HG03196 (cell line): ENCODE measurements at regions not wholly inside any gene's neighbourhood (a gene's known extent, or its start where the extent isn't known, plus 50 kb on each side); places are given as distances from the start of the nearest gene placed in this dataset.

Experiments
- ATAC-seq: cut with Tn5 transposase; IDR thresholded peaks from one replicate; pipeline ENCODE4 v1.9.1; 2021; ENCODE audit not compliant: unreplicated experiment

GRCh38 chr6:166106076-166106686 lies 61.5 kb downstream of the TBXT start:
- ATAC-seq, result peak; percentile 70

- no peak for ATAC-seq
Observed at GRCh38 chr6:166105341-166106075, 62.1 kb downstream of the TBXT start.

GRCh38 chr6:166104872-166105271 lies 62.8 kb downstream of the TBXT start:
- no peak for ATAC-seq

- no peak for ATAC-seq
Observed at GRCh38 chr6:166104107-166104506, 63.5 kb downstream of the TBXT start.

- ATAC-seq, result no peak
Observed at GRCh38 chr6:166101819-166102419, 65.7 kb downstream of the TBXT start.

DNA sequence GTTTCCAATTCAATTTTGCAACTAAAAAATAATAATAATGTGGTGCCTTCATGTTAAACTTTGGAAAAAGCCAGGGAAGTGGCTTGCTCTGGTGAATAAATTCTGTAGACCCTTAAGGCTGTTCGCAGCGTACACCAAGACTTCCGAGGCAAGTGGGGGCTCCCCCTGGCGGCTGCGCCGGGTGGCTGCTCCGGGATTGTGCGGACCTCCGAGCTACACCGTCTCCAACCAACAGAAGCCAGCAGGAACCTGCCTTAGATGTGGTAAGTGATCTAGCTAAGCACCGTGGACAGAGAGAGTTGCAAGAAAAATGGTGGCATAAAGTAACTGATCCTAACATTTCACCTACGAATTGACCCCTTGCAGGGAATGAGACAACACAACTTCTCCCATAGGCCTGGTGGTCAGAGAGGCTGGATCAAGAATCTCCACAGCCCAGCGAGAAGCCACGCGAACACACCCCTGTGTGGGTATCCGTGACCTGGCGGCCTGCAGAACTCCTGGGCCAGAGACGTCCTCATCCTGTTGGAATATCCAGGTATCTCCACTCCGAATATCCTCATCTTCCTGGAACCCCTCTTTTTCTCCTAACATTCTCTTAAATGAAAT lies 69.6 kb downstream of the TBXT start:
- ATAC-seq, result peak; percentile 81

DNA sequence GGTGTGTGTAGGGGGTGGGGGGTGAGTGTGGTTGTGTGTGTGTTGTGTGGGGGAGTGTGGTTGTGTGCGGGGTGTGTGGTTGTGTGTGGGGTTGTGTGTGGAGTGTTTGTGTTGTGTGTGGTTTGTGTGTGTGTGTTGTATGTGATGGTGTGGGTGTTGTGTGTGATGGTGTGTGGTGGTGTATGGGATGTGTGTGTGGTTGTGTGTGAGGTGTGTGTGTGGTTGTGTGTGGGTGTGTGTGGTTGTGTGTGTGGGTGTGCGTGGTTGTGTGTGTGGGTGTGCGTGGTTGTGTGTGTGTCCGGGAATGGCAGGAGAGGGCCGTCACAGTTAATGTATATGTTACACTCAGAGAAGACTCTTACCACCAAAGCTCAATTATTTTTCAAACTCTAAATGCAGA lies 79.8 kb downstream of the TBXT start:
- no peak for ATAC-seq

GRCh38 chr6:166087246-166087645 lies 80.4 kb downstream of the TBXT start:
- no peak for ATAC-seq

- ATAC-seq, result no peak
Observed at GRCh38 chr6:166085500-166085899, 82.2 kb downstream of the TBXT start.

- ATAC-seq, result no peak
Observed at GRCh38 chr6:166084951-166085350, 82.7 kb downstream of the TBXT start.

DNA sequence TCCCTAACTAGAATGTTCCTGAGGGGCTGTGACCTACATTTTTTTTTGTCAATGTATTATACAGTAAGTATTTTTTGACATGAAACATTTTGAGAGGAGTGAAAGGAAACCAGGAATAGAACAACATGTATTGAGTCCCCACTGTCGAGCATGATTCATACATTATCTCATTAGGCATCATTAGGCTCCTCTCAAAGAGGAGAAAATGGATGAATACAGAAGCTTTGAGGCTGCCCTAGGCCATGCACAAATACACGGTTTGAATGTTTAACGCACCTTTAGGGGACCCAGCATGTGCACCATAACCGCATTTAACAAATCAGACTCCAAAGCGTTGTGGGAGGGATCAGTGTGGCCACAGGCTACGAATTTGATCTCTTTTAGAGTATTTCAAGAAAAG lies 87.8 kb downstream of the TBXT start:
- no peak for ATAC-seq

- no peak for ATAC-seq
Observed at GRCh38 chr6:166078294-166078693, 89.4 kb downstream of the TBXT start.

DNA sequence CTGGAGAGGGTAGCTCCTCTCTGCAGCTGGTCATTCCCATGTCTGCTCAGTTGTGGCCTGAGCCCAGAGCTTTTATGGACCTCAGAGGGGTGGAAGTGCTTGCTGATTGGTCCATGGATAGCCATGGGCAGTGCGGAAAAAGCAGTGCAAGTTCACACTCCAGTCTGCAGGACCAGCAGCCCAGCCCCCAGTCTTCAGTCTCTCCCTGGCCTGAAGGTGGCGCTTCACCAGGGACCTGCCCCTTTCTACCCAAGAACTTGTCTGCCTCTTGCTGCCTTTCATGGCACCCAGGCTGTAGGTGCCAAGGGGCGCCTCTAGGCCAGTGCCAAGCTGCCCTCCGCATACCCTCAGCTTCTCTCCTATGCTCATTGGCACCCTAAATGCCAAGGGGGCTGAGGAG lies 91.0 kb downstream of the TBXT start:
- no peak for ATAC-seq

DNA sequence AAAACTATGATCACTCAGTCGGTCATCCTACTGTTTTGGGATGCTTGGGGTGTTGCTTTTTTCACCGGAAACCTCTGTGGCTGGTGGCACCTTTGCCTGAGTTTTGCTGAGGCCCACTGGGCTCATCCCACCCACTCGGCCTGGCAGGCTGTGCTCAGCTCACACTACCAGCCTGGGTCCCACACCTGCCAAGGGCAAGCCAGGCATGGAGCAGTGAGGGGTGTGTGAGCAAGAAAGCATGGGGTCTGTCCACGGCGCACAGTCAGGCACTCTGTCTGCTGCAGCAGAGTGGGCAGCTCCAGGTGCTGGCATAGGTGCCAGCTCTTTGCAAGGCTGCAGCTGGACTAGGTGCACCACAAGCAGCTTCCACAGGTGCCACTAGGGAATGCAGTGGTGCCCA lies 91.7 kb downstream of the TBXT start:
- no peak for ATAC-seq

GRCh38 chr6:166075186-166075585 lies 92.5 kb downstream of the TBXT start:
- ATAC-seq, result no peak

DNA sequence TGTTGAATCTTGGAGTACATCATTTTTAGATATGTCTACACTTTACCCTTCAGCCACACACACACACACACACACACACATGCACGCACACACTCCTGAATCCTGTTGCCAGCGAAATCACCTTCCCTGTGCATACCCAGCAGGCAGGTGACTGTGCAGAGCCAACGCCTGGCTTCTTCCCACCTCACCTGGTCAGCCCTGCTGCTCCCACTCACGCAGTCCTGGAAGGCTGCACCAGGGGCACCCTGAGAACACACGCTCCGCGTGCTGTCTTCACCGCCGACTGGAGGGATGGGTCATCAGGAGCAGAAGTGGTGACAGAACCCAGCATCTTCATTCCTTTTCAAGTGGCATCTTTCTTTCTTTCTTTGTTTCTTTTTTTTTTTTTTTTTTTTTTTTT lies 94.6 kb downstream of the TBXT start:
- ATAC-seq, result no peak

DNA sequence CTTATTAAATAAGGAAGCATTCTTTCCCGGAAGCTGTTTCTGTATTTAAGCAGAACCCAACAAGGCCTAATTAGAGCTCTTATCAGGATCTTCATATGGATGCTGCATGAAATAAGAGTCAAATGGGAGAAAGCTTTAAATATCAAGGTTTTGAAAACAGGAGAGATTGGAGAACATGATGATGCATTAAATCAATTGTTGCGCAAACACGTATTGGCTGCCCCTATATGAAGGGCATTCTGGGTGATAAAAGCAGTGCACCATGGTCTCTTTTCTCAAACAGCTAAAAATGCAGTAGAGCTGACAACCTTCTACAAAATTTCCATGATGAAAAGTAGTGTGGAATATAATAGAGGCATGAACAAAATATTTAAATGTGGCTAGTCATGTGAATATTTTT lies 98.9 kb downstream of the TBXT start:
- no peak for ATAC-seq

DNA sequence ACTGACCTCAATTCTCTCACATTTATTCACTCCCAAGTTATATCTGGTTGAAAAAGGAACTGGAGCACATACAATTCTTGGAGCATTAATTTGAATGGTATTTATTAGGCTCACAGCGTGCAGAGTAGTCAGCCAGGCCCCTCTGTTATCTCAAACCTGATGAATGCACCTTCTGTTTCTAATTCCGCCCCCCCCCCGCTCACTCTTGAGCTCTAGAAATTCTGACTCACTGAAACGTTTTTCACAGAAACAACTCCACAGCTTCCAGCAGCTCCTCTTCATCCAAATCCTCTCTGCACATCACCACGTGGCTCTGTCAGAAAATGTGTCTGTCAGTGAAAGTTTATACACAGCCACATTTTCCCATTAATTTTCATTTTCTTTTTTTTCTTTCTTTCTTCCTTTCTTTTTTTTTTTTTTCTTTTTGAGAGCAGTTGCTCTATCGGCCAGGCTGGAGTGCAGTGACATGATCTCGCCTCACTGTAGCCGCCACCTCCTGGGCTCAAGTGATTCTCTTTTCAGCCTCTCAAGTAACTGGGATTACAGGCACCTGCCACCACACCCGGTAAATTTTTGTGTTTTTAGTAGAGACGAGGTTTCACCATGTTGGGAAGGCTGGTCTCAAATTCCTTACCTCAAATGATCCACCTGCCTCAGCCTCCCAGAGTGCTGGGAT lies 109.4 kb downstream of the TBXT start:
- ATAC-seq, result no peak

DNA sequence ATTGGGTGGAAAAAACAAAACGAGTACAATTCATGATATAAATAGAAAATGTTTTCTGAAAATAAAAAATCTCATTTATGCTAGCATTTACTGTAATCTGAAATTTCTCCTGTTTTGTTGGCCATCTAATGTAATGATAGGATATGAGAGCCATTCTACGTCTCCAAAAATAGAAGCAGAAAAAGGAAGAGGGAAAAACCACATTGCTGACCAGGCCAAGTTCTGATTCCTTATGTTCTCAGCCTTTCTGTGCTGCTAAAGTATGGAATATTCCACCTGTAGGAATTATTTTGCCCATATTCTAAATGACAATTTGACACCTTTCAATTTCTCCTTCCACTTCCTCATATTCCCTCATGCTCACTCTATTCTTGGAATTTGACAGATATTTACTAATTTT lies 110.2 kb downstream of the TBXT start:
- no peak for ATAC-seq

GRCh38 chr6:166056637-166057036 lies 111.0 kb downstream of the TBXT start:
- no peak for ATAC-seq

DNA sequence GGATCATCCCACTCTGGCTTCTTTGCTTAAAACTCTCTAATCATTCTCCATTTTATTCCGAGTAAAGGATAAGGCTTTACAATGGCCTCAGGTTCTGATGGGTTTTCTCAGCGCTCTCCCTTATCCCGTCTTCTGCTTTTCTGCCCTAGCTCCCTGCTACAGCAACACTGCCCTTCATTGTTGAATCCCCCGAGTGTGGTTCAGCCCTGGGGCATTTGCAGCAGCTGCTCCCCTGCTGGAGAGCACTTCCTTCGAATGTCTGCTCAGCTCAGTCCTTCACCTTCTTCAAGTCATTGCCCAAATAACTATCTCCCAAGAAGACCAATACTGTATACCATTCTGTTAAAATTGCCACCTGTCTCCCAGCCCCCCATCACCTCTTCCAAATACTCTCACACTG lies 111.8 kb downstream of the TBXT start:
- ATAC-seq, result no peak

GRCh38 chr6:166052837-166053236 lies 114.8 kb downstream of the TBXT start:
- no peak for ATAC-seq
